GM18519 (cell line): ENCODE measurements at regions not wholly inside any gene's neighbourhood (a gene's known extent, or its start where the extent isn't known, plus 50 kb on each side); places are given as distances from the start of the nearest gene placed in this dataset.

ENCODE experiments used
- ATAC-seq: cut with Tn5 transposase; IDR thresholded peaks from one replicate; pipeline ENCODE4 v1.9.1; 2021; ENCODE audit warnings: mild to moderate bottlenecking, moderate library complexity; ENCODE audit not compliant: unreplicated experiment, low FRiP score

GRCh38 chr5:72030237-72030636 is 77.0 kb upstream of the MAP1B start:
- no peak for ATAC-seq

DNA sequence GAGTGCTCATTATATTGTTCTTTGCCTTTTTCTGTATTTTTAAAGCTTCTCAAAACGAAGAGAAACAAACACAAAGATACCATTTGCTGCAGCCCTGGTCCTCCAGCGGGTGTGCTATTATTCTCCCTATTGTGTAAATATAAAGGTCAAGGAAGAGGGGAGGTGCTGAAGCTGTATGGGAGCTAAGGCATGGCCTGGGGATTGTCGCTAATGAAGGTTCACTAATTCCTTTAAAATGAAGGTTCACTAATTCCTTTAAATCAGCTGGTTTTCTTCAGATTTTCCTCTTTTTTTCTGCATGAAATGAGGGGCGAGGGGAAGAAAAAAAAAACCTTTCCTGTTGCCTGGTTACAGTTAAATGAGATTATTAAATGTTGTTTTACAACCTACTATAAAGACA is 74.5 kb upstream of the MAP1B start:
- ATAC-seq: no peak

GRCh38 chr5:72034770-72035169 is 72.5 kb upstream of the MAP1B start:
- ATAC-seq: no peak

- no peak for ATAC-seq
Measured at GRCh38 chr5:72035831-72036230, 71.4 kb upstream of the MAP1B start.

GRCh38 chr5:72036951-72037350 is 70.3 kb upstream of the MAP1B start:
- ATAC-seq: no peak

- no peak for ATAC-seq
Measured at GRCh38 chr5:72040513-72040912, 66.8 kb upstream of the MAP1B start.

DNA sequence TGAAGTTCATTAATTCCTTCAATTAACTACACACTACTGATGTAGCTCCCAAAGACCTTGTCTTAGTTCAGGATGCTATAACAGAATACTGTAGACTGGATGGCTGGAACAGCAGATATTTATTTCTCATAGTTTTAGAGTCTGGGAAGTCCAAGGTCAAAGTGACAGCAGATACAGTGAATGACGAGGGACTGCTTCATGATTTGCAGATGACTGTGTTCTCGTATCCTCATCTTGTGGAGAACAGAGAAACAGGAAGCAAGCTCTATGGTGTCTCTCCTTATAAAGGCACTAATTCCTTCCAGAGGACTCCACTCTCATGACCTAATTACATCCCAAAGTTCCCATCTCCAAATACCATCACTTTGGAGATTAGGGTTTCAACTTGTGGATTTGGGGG is 65.6 kb upstream of the MAP1B start:
- no peak for ATAC-seq

DNA sequence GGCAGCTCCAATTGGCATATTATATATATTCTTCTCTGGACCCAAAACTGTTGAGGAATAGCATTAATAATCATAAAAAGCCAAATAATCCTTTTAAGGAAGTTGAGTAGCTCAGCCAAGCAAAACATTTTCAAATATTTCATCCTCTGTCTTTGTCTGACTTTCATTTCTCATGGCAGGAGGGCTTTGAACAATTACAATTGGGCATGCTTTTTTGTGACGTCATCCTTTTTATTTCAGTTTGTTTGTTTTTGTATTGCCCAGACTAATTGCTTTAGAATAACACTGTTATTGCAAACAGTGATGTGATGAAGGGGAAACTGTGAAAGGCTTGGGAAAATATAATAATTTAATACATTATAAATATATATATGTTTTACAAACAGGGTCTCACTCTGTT is 65.2 kb upstream of the MAP1B start:
- ATAC-seq: no peak

DNA sequence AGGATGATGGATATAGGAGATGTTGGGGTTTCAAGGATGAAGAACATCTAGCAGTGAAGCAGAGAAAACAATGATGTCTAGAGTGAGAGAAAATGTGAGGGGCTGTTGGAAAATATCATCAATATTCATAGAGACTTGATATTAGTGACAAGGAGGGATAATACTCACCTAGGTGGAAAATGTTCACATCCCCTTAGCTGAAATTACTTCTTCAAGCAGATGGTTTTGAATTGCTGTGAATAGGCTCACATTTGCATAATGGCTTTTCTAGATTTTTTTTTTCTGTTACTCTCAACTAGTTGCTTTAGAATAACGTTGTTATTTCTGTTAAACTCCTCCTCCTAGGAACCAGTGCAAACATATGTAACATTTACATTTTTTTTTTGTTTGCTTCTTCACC is 61.6 kb upstream of the MAP1B start:
- no peak for ATAC-seq

DNA sequence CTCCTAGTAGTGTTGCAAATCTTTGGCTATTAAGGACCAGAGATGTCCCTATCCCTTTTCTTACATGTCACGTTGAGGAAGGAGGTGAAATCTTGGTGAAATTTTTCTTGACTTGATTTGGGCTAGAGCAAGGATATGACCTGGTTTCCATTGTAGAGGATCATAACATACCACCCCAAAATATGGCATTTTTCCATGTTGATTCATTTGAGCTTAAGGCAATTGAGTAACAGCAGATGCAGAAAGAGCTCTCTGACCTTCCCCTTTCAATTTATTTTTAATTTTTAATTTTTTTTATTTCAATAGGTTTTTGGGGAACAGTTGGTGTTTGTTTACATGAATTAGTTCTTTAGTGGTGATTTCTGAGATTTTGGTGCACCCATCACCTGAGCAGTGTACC is 61.2 kb upstream of the MAP1B start:
- ATAC-seq: no peak

- no peak for ATAC-seq
Measured at GRCh38 chr5:72055636-72056035, 51.6 kb upstream of the MAP1B start.
